ENCODE measurements at regions not wholly inside any gene's neighbourhood (a gene's known extent, or its start where the extent isn't known, plus 50 kb on each side); places are given as distances from the start of the nearest gene placed in this dataset.
"Not testable (repeated sequence)": the region's sequence is repeated elsewhere in the genome, so short reads cannot be mapped to it uniquely, and the experiment has no call there.

DNA sequence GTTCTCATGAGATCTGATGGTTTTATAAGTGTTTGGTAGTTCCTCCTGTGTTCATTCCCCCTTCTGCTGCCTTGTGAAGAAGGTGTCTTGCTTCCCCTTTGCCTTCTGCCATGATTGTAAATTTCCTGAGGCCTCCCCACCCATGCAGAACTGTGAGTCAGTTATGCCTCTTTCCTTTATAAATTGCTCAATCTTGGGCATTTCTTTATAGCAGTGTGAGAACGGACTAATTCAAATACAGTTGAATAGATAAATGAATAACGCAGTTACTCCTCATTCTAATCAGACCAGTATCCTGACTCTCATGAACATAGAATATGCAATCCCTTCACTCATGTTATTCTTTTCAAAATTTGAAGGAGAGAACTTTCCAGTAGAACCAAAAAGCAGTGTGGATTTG is 375.0 kb upstream of the FZD8 start:
- TF ChIP-seq POLR2A (IDR thresholded peaks at IDR 0.05; ENCODE audit: low read depth, low read length) (no peak), TAF1 (IDR thresholded peaks at IDR 0.05; ENCODE audit: low read depth, low read length) (no peak), POLR2AphosphoS5 (IDR thresholded peaks at IDR 0.05; ENCODE audit: low read depth, low read length) (no peak), PAX5 (IDR thresholded peaks at IDR 0.05; ENCODE audit: insufficient read depth, low read length, severe bottlenecking) (no peak), POU2F2 (IDR thresholded peaks at IDR 0.05; ENCODE audit: low read depth, low read length) (no peak), SPI1 (IDR thresholded peaks at IDR 0.05; ENCODE audit: low read depth, low read length) (no peak)
- FAIRE-seq (no peak), DNase-seq (ENCODE audit: insufficient read length, low spot score) (no peak)

DNA sequence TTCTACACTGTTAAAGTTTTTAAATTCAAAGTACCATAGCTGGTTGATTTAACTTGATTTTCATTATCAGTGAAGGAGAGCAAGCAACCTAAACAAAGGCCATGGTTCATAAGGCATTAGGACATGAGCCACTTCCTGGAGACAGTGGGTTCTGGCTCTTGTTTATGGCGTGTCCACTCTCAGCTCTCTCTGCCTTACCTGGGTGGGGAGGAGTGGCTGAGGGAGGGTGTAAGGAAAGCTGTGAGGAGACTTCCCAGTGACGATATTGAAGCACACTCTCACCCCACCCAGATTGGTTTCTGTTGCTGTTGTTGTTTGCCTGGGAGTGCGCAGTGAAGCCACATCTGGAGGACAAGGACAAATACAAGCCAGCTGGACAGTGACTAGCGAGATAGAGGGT is 365.3 kb upstream of the FZD8 start:
- DNase-seq (ENCODE audit: insufficient read length, low spot score): no peak
- FAIRE-seq: no peak
- no peak for TF ChIP-seq SPI1 (IDR thresholded peaks at IDR 0.05; ENCODE audit: low read depth, low read length)

DNA sequence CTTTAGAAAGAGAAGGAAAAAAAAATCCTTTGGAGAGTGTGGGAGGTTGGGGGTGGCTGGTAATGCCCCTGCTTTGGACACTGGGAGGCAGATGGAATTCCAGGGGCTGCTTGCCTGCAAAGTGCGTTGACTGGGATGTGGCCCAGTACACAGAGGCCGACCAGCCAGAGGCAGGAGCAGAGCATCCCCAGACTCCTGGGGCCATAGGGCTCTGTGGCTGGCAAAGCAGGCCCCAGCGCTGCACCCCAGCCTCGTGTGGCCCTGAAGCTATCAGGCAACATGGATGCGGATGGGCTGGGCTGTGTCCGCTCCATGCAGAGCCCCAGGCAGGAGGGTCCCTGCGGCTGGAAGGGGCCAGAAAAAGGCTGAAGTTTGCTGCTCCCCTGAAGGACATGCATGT is 361.6 kb upstream of the FZD8 start:
- DNase-seq (ENCODE audit: insufficient read length, low spot score) (no peak), FAIRE-seq (no peak)
- TF ChIP-seq PAX5 (IDR thresholded peaks at IDR 0.05; ENCODE audit: insufficient read depth, low read length, severe bottlenecking): no peak
- TF ChIP-seq POLR2A (IDR thresholded peaks at IDR 0.05; ENCODE audit: low read depth, low read length): no peak
- TF ChIP-seq SPI1 (IDR thresholded peaks at IDR 0.05; ENCODE audit: low read depth, low read length): no peak
- TF ChIP-seq POLR2AphosphoS5 (IDR thresholded peaks at IDR 0.05; ENCODE audit: low read depth, low read length): no peak
- TF ChIP-seq POU2F2 (IDR thresholded peaks at IDR 0.05; ENCODE audit: low read depth, low read length): no peak
- TF ChIP-seq TAF1 (IDR thresholded peaks at IDR 0.05; ENCODE audit: low read depth, low read length): no peak

DNA sequence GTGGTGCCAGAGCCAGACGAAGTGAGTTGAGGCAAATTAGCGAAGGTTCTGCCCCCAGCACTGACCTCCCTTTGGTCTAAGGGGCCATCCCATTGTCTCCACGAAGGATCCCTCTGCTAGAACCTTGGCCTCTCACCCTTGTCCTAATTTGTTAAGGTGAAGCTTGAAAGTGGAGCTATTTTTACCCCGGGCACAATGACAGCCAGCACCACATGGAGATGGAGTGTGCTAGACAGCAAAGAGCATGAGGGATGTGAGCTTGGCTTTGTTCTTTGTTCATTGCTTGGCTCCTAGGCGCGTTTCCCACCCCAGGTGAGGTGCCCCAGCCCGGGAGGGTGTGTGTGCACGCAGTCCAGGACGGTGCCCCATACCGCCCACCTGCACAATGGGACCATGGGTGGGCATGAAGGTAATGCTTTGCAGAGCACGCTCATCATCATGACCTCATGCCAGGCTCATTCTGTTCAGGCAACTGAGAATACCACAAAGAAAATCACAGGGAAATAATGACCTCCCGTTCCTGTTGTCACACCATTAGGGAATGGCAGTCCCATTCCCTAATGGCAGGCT is 361.0 kb upstream of the FZD8 start:
- no peak for FAIRE-seq
- no peak for DNase-seq (ENCODE audit: insufficient read length, low spot score)
- TF ChIP-seq SPI1 (IDR thresholded peaks at IDR 0.05; ENCODE audit: low read depth, low read length): no peak
- TF ChIP-seq PAX5 (IDR thresholded peaks at IDR 0.05; ENCODE audit: insufficient read depth, low read length, severe bottlenecking): no peak
- no peak for TF ChIP-seq POU2F2 (IDR thresholded peaks at IDR 0.05; ENCODE audit: low read depth, low read length)
- TF ChIP-seq POLR2AphosphoS5 (IDR thresholded peaks at IDR 0.05; ENCODE audit: low read depth, low read length): no peak
- no peak for TF ChIP-seq TAF1 (IDR thresholded peaks at IDR 0.05; ENCODE audit: low read depth, low read length)
- no peak for TF ChIP-seq POLR2A (IDR thresholded peaks at IDR 0.05; ENCODE audit: low read depth, low read length)

DNA sequence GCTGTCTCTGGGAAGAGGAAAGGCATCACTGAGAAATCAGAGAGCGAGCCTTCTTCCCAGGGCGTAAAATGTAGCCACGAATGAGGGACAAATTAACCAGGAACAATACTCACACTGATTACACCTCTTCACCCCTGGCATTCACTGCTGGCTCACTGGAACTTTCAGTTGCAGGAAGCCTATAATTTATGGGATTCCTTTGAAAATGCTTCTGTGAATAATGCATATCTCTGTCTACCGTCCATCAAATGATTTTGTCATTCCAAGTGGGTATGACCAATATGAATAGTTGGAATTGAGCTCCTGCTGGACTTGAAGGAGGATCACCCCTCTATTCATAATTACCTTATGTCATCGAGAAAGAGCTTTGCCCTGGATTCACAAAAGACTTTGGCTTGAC is 360.3 kb upstream of the FZD8 start:
- TF ChIP-seq TAF1 (IDR thresholded peaks at IDR 0.05; ENCODE audit: low read depth, low read length) (no peak), POLR2AphosphoS5 (IDR thresholded peaks at IDR 0.05; ENCODE audit: low read depth, low read length) (no peak), POLR2A (IDR thresholded peaks at IDR 0.05; ENCODE audit: low read depth, low read length) (no peak), PAX5 (IDR thresholded peaks at IDR 0.05; ENCODE audit: insufficient read depth, low read length, severe bottlenecking) (no peak), SPI1 (IDR thresholded peaks at IDR 0.05; ENCODE audit: low read depth, low read length) (no peak), POU2F2 (IDR thresholded peaks at IDR 0.05; ENCODE audit: low read depth, low read length) (no peak)
- DNase-seq (ENCODE audit: insufficient read length, low spot score): no peak
- no peak for FAIRE-seq

DNA sequence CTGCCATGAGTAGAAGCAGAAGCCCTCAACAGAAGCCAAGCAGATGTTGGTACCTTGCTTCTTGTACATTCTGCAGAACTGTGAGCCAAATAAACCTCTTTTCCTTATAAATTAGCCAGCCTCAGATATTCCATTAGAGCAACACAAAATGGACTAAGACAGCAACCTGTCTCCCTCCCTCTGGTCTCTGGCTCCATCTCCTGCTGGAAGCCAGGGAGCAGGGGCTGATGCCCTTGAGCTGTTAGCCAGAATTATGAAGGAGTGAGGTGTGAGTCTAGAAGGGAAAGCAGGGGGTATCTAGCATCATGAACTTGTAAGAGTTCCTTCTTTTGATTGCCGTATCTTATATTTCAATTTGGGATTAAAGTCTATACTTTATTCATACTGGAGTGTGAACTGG is 358.7 kb upstream of the FZD8 start:
- not testable (repeated sequence) for DNase-seq (ENCODE audit: insufficient read length, low spot score); FAIRE-seq

- no peak for DNase-seq (ENCODE audit: insufficient read length, low spot score)
- no peak for FAIRE-seq
- TF ChIP-seq POLR2A (IDR thresholded peaks at IDR 0.05; ENCODE audit: low read depth, low read length): no peak
These were observed 355.9 kb upstream of the FZD8 start for GRCh38 chr10:35998026-35998425.

- no peak for TF ChIP-seq PAX5 (IDR thresholded peaks at IDR 0.05; ENCODE audit: insufficient read depth, low read length, severe bottlenecking)
- no peak for TF ChIP-seq TAF1 (IDR thresholded peaks at IDR 0.05; ENCODE audit: low read depth, low read length)
- no peak for TF ChIP-seq POLR2AphosphoS5 (IDR thresholded peaks at IDR 0.05; ENCODE audit: low read depth, low read length)
- TF ChIP-seq POU2F2 (IDR thresholded peaks at IDR 0.05; ENCODE audit: low read depth, low read length): no peak
- FAIRE-seq: no peak
- no peak for DNase-seq (ENCODE audit: insufficient read length, low spot score)
These were observed 353.4 kb upstream of the FZD8 start for GRCh38 chr10:35995485-35995884.

DNA sequence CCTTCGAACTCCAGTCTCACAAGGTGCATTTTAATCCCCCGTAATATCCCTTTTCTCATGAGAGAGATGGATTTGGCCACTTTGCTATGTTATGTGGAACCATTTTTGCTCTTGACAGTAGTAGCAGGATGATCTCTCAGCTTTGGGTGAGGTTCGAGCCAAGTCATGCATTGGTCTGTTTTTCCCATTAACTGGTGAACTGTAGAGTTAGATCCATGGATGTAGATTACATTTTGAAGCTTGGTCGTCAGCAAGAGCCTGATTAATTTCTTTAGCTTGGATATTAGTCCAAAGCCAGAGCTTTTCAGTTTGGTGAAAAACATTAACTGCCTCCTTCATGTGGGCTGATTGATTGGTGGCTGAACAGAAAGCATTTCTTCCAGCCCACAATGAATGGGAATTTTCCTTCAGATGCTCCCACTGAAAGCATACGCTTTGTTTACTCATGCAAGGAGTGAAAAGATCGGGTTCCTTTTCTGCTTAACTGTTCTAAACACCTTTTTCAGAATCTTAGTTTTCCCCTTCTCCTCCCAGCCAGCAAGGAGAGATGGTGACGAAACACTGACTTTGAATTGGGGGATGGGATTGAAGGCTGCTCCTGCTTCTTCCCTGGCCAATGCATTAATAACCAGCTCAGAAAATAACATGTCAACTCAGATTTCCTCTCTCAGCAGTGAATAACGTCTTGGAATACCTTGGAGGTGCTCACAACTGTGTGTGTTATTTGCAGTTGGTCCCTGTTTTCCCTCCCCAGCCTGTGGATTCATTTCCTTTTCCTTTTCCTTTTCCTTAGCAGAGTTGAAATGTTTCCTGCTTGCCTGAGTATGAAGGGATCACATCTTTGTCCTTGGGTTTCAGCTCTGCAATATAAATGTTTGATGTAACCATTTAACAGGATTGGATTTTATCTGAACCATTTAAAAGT is 351.8 kb upstream of the FZD8 start:
- TF ChIP-seq POLR2A (IDR thresholded peaks at IDR 0.05; ENCODE audit: low read depth, low read length) (no peak), PAX5 (IDR thresholded peaks at IDR 0.05; ENCODE audit: insufficient read depth, low read length, severe bottlenecking) (no peak), SPI1 (IDR thresholded peaks at IDR 0.05; ENCODE audit: low read depth, low read length) (no peak), TAF1 (IDR thresholded peaks at IDR 0.05; ENCODE audit: low read depth, low read length) (no peak), POU2F2 (IDR thresholded peaks at IDR 0.05; ENCODE audit: low read depth, low read length) (no peak), POLR2AphosphoS5 (IDR thresholded peaks at IDR 0.05; ENCODE audit: low read depth, low read length) (no peak)
- no peak for FAIRE-seq
- no peak for DNase-seq (ENCODE audit: insufficient read length, low spot score)

DNA sequence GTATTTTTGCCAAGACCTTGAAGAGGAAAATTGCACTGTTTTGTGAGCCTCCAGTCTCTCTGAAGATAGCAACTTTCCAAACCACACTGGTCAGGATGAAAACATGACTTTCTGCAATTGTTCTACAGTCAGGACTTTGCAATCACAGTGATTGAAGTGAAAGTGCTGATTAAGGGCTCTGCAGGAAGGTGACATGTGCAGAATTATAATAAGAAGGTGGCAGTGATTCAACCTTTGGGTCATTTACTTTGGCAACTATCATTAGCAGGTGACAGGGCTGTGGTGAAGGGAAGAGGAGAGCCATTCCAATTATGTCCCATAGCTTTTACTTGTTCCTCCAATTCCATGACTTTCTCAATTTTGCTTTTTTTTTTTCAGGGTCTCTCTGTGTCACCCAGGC is 350.0 kb upstream of the FZD8 start:
- TF ChIP-seq SPI1 (IDR thresholded peaks at IDR 0.05; ENCODE audit: low read depth, low read length) (no peak), POLR2AphosphoS5 (IDR thresholded peaks at IDR 0.05; ENCODE audit: low read depth, low read length) (no peak), POU2F2 (IDR thresholded peaks at IDR 0.05; ENCODE audit: low read depth, low read length) (no peak), PAX5 (IDR thresholded peaks at IDR 0.05; ENCODE audit: insufficient read depth, low read length, severe bottlenecking) (no peak), POLR2A (IDR thresholded peaks at IDR 0.05; ENCODE audit: low read depth, low read length) (no peak), TAF1 (IDR thresholded peaks at IDR 0.05; ENCODE audit: low read depth, low read length) (no peak)
- FAIRE-seq: no peak
- no peak for DNase-seq (ENCODE audit: insufficient read length, low spot score)

Data from GM12891 (cell line).